Activated CD4-positive, alpha-beta T cell treated with anti-CD3 and anti-CD28 coated beads for 48 hours (primary cell): ENCODE measurements at regions not wholly inside any gene's neighbourhood (a gene's known extent, or its start where the extent isn't known, plus 50 kb on each side); places are given as distances from the start of the nearest gene placed in this dataset.
A peak's percentile ranks its signal among the peaks of the same experiment; 100 is the strongest.

Experiments
- DNase-seq: peaks from one replicate; pipeline ENCODE4 v3.0.0-alpha.2; 2020

GRCh38 chr1:231108516-231109302 is 53.1 kb upstream of the TRIM67 start:
- no peak for DNase-seq

DNA sequence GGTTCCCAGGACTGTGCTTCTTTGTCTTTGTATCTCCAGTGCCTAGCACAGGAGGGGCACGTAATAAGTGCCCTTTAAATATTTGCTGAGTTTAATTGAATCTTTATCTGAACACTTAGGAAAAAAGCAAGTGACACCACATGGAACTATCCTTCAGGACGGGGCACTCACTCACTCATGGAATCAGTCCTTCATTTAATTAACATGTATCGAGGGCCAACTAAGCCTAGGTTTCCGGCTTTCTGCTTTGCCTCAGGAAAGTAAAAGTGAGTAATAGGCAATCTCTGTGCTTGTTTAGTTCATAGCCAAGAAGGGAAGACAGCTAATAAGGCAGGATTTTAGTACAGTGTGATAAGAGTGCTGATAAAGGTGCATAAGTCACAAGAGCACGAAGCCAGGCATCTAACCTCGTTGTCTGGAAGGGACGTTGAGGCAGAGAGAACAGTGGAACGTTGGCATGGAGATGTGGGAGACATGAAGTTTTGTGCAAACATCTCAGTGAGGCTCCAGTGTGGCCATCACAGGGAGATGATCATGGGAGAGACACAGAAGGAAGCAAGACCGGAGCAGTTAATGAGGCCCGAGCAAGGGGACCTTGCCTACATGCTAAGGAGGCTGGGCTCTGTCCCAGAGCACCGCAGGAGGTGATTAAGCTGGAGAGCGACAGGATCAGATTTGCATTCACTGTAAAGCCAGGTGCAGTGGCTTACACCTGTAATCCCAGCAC is 54.1 kb upstream of the TRIM67 start:
- no peak for DNase-seq

GRCh38 chr1:231107151-231107550 is 54.7 kb upstream of the TRIM67 start:
- no peak for DNase-seq

GRCh38 chr1:231106347-231106746 is 55.5 kb upstream of the TRIM67 start:
- DNase-seq = no peak

GRCh38 chr1:231104917-231105316 is 56.9 kb upstream of the TRIM67 start:
- no peak for DNase-seq

GRCh38 chr1:231103961-231104360 is 57.9 kb upstream of the TRIM67 start:
- no peak for DNase-seq

GRCh38 chr1:231099996-231100767 is 60.1 kb upstream of the FAM89A start:
- no peak for DNase-seq

GRCh38 chr1:231099311-231099710 is 59.3 kb upstream of the FAM89A start:
- DNase-seq = no peak

- DNase-seq = no peak
These were observed 55.5 kb upstream of the FAM89A start for GRCh38 chr1:231095595-231095994.

- no peak for DNase-seq
These were observed 54.4 kb upstream of the FAM89A start for GRCh38 chr1:231094421-231094820.

- no peak for DNase-seq
These were observed 53.3 kb upstream of the FAM89A start for GRCh38 chr1:231093156-231093922.

GRCh38 chr1:231092380-231092779 is 52.3 kb upstream of the FAM89A start:
- no peak for DNase-seq

GRCh38 chr1:231091831-231092301 is 51.8 kb upstream of the FAM89A start:
- DNase-seq = peak; percentile 55

DNA sequence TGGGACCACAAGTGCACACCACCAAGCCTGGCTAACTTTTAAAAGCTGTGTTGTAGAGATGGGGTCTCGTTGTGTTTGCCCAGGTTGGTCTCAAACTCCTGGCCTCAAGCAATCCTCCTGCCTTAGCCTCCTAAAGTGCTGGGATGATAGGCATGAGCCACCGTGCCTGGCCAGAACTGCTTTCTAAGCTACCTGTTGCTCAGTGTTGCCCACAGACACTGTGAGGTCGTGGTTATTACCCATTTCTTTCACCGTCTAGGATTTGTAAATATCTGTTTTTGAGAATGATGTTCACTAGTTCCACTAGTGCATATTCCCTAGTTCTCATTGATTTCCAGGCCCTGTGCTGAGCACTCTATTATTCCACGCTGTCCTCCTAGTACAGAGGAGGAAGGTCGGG is 51.4 kb upstream of the FAM89A start:
- no peak for DNase-seq
